ENCODE measurements at regions not wholly inside any gene's neighbourhood (a gene's known extent, or its start where the extent isn't known, plus 50 kb on each side); places are given as distances from the start of the nearest gene placed in this dataset.

DNA sequence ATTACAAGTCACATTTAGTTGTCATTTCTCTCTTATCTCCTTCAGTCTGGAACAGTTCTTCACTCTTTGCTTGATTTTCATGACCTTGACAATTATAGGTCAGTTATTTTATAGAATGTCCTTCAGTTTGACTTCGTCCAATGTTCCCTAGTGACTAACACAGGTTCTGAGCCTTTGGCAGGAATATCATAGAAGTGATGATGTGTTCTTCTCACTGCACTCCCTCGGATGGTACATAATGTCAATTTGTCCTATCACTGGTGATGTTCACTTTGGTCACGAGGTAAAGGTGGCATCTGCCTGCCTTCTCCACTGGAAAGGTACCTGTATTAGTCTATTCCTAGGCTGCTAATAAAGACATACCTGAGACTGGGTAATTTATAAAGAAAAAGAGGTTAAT, 126.0 kb upstream of the PTPN3 start:
- TF ChIP-seq, protein P1, sequence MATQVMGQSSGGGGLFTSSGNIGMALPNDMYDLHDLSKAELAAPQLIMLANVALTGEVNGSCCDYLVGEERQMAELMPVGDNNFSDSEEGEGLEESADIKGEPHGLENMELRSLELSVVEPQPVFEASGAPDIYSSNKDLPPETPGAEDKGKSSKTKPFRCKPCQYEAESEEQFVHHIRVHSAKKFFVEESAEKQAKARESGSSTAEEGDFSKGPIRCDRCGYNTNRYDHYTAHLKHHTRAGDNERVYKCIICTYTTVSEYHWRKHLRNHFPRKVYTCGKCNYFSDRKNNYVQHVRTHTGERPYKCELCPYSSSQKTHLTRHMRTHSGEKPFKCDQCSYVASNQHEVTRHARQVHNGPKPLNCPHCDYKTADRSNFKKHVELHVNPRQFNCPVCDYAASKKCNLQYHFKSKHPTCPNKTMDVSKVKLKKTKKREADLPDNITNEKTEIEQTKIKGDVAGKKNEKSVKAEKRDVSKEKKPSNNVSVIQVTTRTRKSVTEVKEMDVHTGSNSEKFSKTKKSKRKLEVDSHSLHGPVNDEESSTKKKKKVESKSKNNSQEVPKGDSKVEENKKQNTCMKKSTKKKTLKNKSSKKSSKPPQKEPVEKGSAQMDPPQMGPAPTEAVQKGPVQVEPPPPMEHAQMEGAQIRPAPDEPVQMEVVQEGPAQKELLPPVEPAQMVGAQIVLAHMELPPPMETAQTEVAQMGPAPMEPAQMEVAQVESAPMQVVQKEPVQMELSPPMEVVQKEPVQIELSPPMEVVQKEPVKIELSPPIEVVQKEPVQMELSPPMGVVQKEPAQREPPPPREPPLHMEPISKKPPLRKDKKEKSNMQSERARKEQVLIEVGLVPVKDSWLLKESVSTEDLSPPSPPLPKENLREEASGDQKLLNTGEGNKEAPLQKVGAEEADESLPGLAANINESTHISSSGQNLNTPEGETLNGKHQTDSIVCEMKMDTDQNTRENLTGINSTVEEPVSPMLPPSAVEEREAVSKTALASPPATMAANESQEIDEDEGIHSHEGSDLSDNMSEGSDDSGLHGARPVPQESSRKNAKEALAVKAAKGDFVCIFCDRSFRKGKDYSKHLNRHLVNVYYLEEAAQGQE (IDR thresholded peaks at IDR 0.05; ENCODE audit: low read depth), result no peak
- TF ChIP-seq EZH2phosphoT487 (IDR thresholded peaks at IDR 0.05; ENCODE audit: borderline replicate concordance) (no peak), CEBPB (IDR thresholded peaks at IDR 0.05; ENCODE audit: low read depth) (no peak), ATF3 (IDR thresholded peaks at IDR 0.05) (no peak), POLR2AphosphoS5 (IDR thresholded peaks at IDR 0.05; ENCODE audit: low read depth, low read length) (no peak), TCF7L2 (IDR thresholded peaks at IDR 0.05; ENCODE audit: borderline replicate concordance, extremely low read depth, insufficient read depth, insufficient read length) (no peak), SP1 (IDR thresholded peaks at IDR 0.05; ENCODE audit: low read depth) (no peak), ZFX (IDR thresholded peaks at IDR 0.05) (no peak), CBX3 (IDR thresholded peaks at IDR 0.05; ENCODE audit: low read depth) (no peak), ZBTB33 (IDR thresholded peaks at IDR 0.05; ENCODE audit: extremely low read depth, insufficient replicate concordance, low read length) (no peak), ZNF274 (IDR thresholded peaks at IDR 0.05; ENCODE audit: low read depth, low read length) (no peak), EGR1 (IDR thresholded peaks at IDR 0.05; ENCODE audit: low read depth) (no peak), RAD21 (IDR thresholded peaks at IDR 0.05; ENCODE audit: low read depth) (no peak), SRF (IDR thresholded peaks at IDR 0.05; ENCODE audit: low read depth) (no peak), MAX (IDR thresholded peaks at IDR 0.05) (no peak), FOSL1 (IDR thresholded peaks at IDR 0.05; ENCODE audit: low read depth) (no peak), JUND (IDR thresholded peaks at IDR 0.05) (no peak), YY1 (IDR thresholded peaks at IDR 0.05; ENCODE audit: extremely low read depth, insufficient replicate concordance, low read depth, low read length) (no peak)
- Histone ChIP-seq H3K27ac (ENCODE audit: low read depth, low read length) (no peak overlapping the region), H3K9me3 (ENCODE audit: control insufficient read depth in 1 of 2, insufficient read depth in 1 of 2, low read depth in 1 of 2, low read length in 2 of 2) (no peaks in the 10 kb centered on the region), H3K4me2 (ENCODE audit: low read length) (no peak overlapping the region), H3K4me3 (replicated peaks in 1 of 2; ENCODE audit: low read depth in 1 of 2, low read length in 2 of 2) (no peak overlapping the region), H3K36me3 (ENCODE audit: control insufficient read depth in 1 of 2, insufficient read depth in 2 of 2, low read length in 2 of 2) (no peaks in the 10 kb centered on the region), H3K9ac (ENCODE audit: low read length) (no peak overlapping the region), H4K20me1 (ENCODE audit: insufficient read depth) (no peaks in the 10 kb centered on the region), H3K27me3 (ENCODE audit: insufficient read depth, low read length) (peaks cover 54% of the 10 kb centered on the region), H3K79me2 (ENCODE audit: insufficient read depth, low read length) (no peaks in the 10 kb centered on the region), H3K9me2 (ENCODE audit: insufficient read depth) (no peaks in the 10 kb centered on the region), H2AFZ (ENCODE audit: low read depth, low read length, poor library complexity, severe bottlenecking) (no peak overlapping the region), H3K4me1 (ENCODE audit: control insufficient read depth in 1 of 2, insufficient read depth in 2 of 2, low read length in 2 of 2) (no peaks in the 10 kb centered on the region)
- POLR2A ChIA-PET, result no interaction called here
- CTCF ChIA-PET, result no interaction called here
- no peak for DNase-seq (ENCODE audit: low read depth, low spot score)
- no TSS peak for BruUV-seq (replicated peaks)
- intact Hi-C loops (cut with micrococcal nuclease), result no loop called here
- RAD21 ChIA-PET (ENCODE audit: low non-redundant PET in 1 of 2, low total read pairs in 2 of 2, uncharacterized antibody in 2 of 2, unreplicated experiment in 2 of 2), result no interaction called here
- no peak for ATAC-seq

All from HCT116 (cell line).